Activated gamma-delta T cell (primary cell): ENCODE measurements at regions not wholly inside any gene's neighbourhood (a gene's known extent, or its start where the extent isn't known, plus 50 kb on each side); places are given as distances from the start of the nearest gene placed in this dataset.

ENCODE experiments used
- DNase-seq: peaks from one replicate; lab custom pipeline; 2025; lab: John Stamatoyannopoulos, UW

- no peak for DNase-seq
These were observed 232.9 kb upstream of the STARD13 start for GRCh38 chr13:33518452-33518851.

DNA sequence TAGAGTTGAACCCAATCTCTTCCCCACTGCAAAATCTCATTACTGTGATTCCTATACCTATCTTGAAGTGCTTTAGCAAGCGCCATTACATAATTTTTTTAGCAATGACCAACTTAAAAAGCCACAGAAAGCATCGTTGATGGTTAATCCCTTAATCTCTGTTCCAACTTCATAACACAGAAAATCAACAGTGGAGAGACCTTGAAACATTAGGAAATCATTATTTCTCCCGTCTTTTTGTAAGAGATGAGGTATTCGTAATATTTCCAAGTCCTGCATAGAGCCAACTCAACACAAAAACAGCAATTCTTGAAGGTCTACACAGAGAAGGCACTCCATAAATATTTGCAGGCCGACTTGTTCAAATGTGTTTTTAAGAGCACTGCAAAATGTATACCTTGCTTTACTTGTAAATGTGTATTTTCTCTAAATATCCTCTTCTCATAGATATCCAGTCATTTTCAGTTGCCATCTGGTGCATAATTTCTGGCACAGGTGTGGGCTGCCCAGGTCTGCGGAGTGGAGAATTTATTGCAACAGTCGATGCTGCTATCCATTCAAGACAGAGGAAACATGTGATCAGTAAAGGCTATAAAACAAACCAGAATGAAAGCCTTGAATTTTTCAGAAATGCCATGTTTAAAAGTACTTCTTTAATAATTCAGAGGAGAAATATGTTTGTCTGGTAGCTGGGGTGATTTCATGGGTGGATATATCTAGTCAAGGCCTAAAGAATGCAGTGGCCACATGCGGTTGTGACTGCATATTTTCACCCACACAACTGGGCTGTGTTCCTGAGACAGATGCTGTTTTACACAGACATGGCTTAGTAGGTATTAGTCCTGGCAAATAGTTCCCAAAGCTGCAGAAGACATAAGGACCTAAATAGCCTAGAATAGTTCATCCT is 234.3 kb upstream of the STARD13 start:
- no peak for DNase-seq

- no peak for DNase-seq
These were observed 234.9 kb upstream of the STARD13 start for GRCh38 chr13:33520468-33520839.

DNA sequence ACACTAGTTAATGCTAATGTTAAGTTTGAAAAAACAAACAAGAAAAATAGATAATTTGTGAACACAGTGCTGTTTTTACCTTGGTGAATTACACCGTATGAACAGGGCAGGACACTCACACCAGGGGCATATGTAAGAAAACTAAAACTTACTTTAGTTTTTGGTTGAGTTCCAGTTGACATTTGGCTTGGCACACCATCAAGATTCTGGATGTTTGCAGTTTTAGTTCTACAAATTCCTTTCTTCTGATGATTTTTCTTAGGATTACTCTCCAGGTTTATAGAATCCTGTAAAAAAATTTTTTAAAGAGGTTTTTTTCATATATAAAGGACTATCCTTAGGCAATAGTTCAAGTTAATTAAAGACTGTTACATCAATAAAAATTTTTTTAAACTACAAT is 238.5 kb upstream of the STARD13 start:
- no peak for DNase-seq

DNA sequence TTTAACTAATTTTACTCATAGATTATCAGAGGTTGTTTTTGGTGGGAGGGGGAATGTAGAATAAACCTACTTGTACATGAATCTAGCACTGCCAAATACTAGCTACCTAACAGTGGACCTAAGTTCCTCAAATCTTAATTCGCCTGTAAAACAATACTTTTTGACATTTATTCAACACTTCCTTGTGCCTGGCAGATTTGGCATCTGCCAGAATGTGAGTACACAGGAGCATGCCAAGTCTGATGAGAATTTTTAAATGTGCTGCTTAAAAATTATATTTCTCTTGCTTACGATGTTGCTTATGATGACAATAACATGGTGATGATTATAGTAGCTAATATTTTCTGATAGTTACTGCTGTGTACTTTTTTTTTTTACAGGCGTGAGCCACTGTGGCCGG is 240.2 kb upstream of the STARD13 start:
- no peak for DNase-seq

GRCh38 chr13:33526718-33527117 is 241.2 kb upstream of the STARD13 start:
- no peak for DNase-seq

DNA sequence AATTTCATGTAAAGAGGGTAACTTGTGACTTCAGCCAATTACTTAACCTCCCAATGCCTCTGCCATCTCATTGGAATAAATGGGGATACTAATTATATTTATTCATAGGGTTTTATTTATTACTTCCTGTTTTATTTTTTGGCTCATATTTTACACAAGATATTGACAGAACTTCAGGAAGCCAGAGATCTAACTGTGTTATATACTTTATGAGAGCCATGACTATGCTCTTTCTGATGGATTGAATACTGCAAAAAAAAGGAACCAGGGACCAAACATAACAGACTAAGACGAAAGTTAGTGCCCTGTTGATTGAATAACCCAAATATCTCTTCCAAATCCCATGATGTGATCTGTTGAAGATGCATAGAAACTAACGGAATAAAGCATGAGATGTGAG is 243.3 kb upstream of the STARD13 start:
- no peak for DNase-seq

DNA sequence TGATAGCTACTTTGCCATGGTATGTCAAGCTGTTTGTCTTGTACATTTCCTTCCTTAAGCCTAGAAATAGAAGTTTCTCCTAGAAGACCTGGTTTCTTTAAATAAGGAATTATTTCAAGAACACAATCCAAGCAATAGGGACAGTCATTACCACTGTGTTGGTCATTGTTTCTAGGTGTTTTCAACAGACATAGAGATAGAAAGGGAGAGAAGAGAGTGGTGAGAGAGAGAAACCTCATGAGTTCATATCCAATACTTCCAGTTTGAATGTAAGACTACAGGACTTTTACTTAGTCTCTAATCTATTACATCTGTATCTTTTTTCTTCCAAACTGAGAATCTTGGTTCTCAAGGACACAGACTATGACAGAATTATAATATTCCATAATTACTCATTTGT is 245.9 kb upstream of the STARD13 start:
- DNase-seq = no peak

DNA sequence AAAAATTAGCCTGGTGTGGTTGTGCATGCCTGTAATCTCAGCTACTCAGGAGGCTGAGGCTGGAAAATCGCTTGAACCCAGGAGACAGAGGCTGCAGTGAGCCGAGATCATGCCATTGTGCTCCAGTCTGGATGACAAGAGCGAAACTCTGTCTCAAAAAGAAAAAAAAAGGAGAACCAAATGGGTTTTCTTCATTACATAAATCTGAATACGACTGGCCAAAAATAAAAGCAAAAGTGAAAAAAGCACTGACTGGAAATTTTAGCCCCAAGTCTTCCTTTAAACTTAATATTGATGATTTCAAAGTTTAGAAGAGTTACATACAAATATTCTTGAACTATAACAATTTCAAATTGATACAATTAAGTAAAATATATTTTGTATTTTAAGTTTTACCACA is 249.5 kb upstream of the STARD13 start:
- no peak for DNase-seq

- no peak for DNase-seq
These were observed 251.0 kb upstream of the STARD13 start for GRCh38 chr13:33536601-33537000.

DNA sequence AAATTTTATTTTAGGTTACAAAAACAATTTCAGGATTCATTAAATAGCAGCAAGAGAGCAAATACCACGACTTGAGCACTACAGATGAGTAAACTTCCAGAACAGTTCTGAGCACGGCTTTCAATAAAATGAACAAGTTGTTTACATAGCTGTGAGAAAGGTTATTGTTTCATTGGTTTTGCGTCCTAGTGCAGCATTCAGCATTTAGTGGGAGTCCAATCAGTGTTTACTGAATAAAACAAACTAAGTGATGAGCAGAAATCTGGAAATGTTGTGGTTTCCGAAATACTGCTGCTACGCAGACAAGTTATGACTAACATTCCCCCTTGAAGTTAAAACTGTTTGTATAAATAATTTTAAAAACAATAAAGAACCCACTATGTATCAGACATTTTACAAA is 251.5 kb upstream of the STARD13 start:
- DNase-seq = no peak

DNA sequence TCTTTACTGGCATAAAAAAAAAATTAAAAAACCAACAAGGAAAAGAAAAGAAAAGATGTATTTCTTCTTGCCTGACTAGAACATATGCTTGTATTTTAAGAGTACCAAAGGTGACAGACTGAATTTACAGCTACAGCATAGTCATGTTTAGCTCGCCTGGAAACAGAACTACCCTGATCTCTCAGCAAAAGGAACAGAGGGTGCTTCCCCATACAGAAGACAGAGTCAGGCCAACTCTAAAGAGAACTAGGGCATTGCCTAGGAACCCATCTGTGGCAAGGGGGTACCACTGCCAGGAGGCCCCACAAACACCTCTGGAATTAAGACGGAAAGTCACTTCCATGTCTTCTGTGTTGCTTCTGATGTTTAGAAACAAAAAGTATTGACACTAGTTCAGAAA is 252.1 kb upstream of the STARD13 start:
- DNase-seq = no peak

- DNase-seq = no peak
These were observed 255.9 kb upstream of the STARD13 start for GRCh38 chr13:33541456-33541855.

DNA sequence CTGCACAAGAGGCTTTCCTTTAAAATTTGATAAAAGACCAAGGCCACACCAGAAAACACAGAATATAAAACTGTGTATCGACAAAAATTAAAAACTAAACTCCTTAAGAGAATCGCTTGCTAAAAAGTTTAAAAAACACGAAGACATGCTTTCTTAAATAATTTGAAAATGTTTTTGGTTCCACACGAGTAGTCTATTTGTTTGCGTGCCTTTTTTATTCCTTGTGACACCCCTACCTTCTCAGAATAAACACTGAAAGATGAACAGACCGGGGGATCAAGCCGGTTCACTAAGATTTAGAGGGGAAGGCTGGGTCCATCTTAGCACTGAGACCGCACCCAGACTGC is 256.4 kb upstream of the STARD13 start:
- no peak for DNase-seq

GRCh38 chr13:33542309-33543088 is 256.9 kb upstream of the STARD13 start:
- peak; percentile 100 for DNase-seq

DNA sequence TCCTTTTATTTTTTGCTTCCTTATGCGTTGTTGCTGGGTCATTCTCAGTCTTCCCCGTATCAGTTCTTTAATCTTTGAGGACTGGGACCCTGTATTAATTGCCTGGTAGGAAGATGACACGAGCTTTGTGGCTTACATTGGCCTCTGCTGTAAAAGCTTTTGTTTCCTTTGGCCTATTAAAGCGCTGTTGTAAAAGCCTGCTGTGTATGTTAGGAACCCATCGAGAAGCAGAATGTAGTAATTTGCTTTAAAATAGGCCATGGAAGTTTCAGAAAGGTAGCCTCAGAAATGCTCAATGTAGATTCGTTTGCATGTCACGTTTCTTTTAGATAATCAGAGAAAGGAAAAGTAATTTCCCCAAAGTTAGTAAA is 257.5 kb upstream of the STARD13 start:
- DNase-seq = no peak

DNA sequence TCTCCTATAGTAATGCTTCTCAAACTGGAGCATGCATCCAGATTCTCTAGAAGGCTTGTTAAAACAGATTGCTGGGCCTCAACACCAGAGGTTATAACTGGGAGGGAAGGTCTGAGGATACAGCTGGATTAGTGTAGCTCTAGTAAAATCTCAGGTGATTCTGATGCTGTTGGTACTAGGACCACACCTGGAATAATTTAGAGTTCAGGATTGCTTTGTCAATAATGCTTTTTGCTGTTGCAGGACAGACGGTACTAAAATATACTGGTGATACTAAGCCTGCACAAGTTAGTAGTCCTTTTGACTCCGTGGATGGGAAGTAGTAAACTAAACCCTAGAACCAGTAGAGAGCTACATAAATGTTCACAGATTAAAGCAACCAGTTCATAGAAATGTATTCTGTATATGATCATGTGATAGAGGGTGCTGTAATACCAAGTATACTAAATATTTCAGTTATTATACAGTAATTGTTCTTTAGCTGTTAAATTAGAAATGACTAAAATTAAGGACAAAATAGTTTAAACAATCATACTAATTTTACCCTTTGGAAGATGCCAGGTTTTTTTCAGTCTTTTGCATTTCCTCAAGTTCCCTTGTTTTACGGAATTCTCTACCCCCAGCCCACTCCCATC is 258.2 kb upstream of the STARD13 start:
- no peak for DNase-seq

DNA sequence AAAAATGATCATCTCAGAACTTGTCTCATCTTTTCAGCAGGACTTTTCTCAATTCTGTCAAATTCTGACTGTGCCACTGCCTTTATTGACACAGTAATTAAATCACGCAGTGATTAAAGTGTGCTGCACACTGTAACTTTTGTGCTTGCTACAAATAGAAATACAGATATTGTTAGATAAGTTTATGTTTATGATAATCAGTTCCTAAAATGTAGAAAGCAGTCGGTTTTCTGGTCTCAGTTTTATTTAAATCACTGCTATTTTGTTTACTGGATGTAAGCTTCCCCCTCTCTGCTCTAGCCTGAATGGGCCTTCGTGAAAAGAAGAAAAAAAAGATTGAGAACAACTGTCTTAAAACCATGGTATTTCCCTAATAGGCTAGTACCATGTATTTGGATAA is 258.8 kb upstream of the STARD13 start:
- no peak for DNase-seq

- DNase-seq = no peak
These were observed 259.9 kb upstream of the STARD13 start for GRCh38 chr13:33545492-33545891.

DNA sequence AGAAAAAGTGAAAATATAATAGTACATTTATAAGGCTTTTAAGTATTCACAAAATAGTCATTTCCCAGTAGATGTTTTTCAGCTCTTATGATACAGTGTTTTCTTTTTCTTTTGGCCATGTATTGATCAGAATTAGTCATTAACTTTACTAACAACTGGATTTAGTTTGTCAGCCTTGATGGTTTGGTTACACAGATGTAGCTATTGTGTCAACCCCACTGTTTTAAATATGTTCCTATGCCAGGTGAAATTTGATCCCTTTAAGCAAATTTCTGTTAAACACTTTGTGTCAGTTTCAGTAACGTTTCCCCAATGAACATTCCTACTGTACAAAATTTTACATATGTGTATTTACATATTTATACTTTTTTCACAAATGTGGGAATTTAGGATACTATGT is 261.5 kb upstream of the STARD13 start:
- no peak for DNase-seq

GRCh38 chr13:33548069-33548468 is 262.5 kb upstream of the STARD13 start:
- no peak for DNase-seq

- no peak for DNase-seq
These were observed 264.7 kb upstream of the STARD13 start for GRCh38 chr13:33550276-33550675.

- DNase-seq = no peak
These were observed 265.3 kb upstream of the STARD13 start for GRCh38 chr13:33550885-33551284.
